ENCODE measurements at regions not wholly inside any gene's neighbourhood (a gene's known extent, or its start where the extent isn't known, plus 50 kb on each side); places are given as distances from the start of the nearest gene placed in this dataset.

- TF ChIP-seq CTCF (IDR thresholded peaks at IDR 0.05; ENCODE audit: low read depth, low read length) = no peak
- TF ChIP-seq MYC (IDR thresholded peaks at IDR 0.05; ENCODE audit: low read depth, low read length) = no peak
Observed at GRCh38 chr2:49794396-49794795, 640.1 kb upstream of the FSHR start.
